ENCODE measurements at regions not wholly inside any gene's neighbourhood (a gene's known extent, or its start where the extent isn't known, plus 50 kb on each side); places are given as distances from the start of the nearest gene placed in this dataset.

DNA sequence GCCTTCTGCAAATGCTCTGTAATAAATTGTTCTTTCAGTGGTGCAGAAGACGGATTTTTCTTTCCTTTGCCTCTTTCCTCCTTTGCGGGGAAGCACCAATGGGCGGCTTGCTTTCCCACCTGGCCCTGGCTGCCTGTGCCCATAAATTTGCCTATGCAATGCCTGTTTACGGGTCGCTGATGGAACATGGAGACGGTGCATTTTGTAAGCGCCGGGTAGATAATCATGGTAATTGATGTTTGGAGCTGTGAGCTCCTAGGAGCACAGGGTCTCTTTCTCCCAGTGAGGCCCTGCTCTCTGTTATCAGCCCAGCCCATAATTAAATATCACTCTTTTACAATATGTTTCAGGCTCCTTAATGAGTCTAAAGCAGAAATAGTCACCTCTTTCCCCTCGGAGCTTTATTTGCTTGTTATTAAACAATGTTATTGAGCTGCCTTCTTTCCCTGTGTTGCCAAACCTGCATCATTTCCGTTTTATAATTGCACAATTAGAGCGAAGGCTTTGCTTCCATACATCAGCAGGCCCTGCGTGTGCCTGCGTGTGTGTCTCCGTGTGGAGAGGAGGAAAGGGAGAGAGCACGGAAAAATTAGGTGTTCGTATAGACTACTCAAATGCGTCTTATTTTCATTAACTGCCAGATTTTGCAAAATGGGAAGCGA, 437.4 kb upstream of the POU3F3 start:
- Mint-ChIP-seq H3K4me1 (no peaks in the 10 kb centered on the region), H3K36me3 (no peaks in the 10 kb centered on the region), H3K4me3 (no peak overlapping the region), H3K27ac (no peak overlapping the region), H3K9me3 (peaks cover 8% of the 10 kb centered on the region)
- ATAC-seq (no peak), DNase-seq (ENCODE audit: low spot score in 2 of 2) (no peak)

DNA sequence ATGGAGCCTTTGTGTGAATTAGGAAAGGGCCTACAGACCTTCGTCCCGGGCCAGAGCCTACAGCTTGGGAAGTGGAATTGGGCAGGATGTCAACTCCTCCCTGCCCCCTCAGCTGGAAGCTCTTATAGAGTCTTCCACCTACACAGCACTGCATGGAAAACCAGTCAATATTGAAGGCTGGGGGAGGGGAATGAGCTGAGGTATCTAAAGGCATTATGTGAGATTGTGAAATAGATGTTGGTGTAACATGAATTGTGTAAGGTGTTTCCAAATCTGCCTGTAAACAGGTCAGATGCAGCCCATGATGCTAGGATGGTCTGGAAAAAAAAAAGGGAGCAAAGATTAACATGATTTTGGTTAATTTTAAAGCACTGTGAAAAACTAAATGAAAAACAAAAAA, 433.5 kb upstream of the POU3F3 start:
- Mint-ChIP-seq H3K4me3 (no peak overlapping the region), H3K36me3 (no peaks in the 10 kb centered on the region), H3K9me3 (peaks cover 11% of the 10 kb centered on the region), H3K4me1 (no peaks in the 10 kb centered on the region), H3K27ac (no peak overlapping the region)
- DNase-seq (ENCODE audit: low spot score in 2 of 2), result no peak
- no peak for ATAC-seq

DNA sequence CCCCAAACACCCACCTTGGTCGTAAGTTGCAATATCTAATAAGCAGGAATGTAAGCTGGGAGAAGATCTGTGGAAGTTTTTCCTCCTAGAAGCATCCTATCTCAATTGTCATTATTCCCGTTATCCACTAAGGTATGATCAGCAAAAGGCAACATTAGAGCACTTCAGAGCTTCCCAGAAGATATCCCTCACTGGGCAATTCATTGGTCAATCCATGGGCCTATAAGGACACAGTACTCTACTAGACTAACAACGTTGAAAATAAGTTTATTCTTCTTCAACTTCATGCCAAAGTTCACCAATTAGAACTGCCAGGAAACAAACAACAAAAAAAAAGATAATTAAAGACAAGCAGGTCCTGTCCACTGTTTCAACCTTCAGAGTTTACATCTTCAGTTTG, 433.0 kb upstream of the POU3F3 start:
- Mint-ChIP-seq H3K36me3 (no peaks in the 10 kb centered on the region), H3K27ac (no peak overlapping the region), H3K4me1 (no peaks in the 10 kb centered on the region), H3K9me3 (peaks cover 8% of the 10 kb centered on the region), H3K4me3 (no peak overlapping the region)
- DNase-seq (ENCODE audit: low spot score in 2 of 2) (no peak), ATAC-seq (no peak)

DNA sequence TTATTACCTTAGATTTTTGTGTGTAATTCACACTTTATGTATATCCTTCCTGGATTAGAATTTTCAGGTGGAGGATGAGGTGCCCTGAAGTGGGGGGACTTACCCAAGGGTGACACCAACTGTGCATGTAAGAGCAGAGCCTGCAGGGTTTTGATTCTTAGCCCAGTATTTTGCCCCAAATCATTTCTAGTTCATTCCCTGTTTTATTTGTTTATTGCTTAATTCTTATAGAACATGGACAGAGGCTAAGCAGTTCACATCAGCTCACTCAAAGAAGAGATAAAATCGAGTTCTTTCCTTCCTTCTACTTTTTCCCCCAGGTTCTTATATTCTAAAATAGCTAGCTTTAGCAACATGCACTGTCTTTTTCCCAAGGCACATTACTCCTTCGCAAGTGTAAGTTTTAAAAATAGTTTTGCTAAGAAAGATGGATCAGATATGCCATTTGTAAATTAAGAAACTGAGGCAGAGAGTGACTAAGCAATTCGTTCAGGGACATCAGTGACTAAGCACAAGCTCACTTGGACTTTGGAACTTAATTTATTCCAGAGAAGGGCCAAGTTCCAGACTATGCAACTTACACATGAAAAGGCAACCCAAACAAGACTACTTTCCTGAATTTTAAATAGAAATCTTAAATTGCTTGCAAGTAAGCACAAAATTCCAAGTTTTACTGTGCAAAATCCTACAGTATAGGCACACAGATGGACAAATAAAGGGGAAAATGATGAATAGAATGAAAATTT, 427.9 kb upstream of the POU3F3 start:
- no peaks in the 10 kb centered on the region for H3K36me3 Mint-ChIP-seq
- no peak overlapping the region for H3K27ac Mint-ChIP-seq
- no peak for ATAC-seq
- peaks cover 7% of the 10 kb centered on the region for H3K9me3 Mint-ChIP-seq
- H3K4me1 Mint-ChIP-seq, result no peaks in the 10 kb centered on the region
- H3K4me3 Mint-ChIP-seq, result no peak overlapping the region
- DNase-seq (ENCODE audit: low spot score in 2 of 2), result no peak

DNA sequence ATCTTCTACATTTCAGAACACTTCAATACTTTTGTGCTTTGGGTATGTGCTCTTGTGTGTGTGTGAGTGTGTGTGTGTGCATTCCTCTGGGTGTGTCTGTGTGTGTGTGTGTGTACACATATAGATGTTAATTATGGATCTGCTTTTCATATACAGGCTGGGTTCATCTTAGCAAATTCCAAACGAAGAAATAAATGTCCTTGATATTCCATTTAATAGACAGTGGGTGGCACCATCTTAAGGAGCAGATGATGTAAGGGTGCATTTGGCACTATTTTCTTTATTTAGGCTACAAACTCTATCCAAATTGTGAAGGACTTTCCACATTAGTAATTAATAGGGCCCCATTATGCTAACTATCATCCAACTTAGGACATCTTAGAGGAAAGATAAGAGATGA, 425.8 kb upstream of the POU3F3 start:
- no peaks in the 10 kb centered on the region for H3K36me3 Mint-ChIP-seq
- no peaks in the 10 kb centered on the region for H3K4me1 Mint-ChIP-seq
- H3K27ac Mint-ChIP-seq, result no peak overlapping the region
- no peak overlapping the region for H3K4me3 Mint-ChIP-seq
- no peak for ATAC-seq
- peaks cover 11% of the 10 kb centered on the region for H3K9me3 Mint-ChIP-seq
- no peak for DNase-seq (ENCODE audit: low spot score in 2 of 2)

DNA sequence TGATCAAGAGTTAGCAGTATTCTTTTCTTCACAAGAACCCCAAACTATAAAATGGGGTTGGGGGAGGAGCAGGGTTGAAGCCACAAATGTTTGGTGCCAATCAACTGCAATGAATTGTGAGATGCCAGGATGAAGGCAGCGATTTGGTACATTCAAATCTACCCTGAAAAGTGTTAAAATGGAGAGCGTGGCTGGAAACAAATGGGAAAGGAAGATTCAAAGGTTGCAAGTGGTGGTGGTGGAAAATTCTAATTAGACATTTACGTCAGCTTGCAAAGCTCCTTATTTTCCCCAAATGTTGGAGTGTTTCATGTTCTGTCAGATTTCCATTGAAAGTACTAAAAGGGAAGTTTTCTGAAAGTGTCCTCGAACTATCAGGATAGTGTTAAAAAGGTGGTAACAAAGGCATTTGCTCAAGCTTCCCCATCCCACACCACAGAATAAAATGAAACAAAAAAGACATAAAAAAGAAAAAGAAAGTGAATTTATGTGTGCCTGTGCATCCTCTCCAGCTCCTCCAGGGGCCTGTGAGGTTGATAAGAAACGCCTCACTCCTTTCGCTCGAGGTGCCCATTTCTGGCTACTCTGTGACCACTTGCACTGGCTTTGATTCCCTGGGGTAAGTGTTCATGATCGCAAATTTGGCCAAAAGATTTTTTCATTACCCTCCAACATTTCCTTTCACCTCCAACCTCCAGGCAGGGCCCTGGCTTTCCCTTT, 424.1 kb upstream of the POU3F3 start:
- Mint-ChIP-seq H3K27ac (no peak overlapping the region), H3K9me3 (peaks cover 8% of the 10 kb centered on the region), H3K36me3 (no peaks in the 10 kb centered on the region), H3K4me1 (peaks cover 5% of the 10 kb centered on the region), H3K4me3 (no peak overlapping the region)
- ATAC-seq (no peak), DNase-seq (ENCODE audit: low spot score in 2 of 2) (no peak)

DNA sequence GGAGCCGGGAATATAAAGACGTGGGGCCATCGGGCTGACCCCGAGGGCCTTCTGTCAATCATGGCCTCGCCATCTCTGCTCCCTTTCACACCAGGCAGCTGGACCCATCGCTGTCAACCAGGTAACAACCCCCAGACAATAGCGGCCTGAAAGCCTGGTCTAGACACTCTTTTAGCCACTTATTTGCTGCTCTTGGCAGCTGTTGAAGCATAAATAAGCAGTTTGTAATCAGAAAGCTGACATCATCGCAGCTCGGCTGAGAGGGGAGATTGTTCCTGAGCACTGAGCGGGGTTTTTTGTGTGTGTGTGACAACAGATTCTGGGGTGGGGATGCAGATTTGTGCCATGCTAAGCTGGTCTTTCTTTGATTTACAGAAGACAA, 423.6 kb upstream of the POU3F3 start:
- peaks cover 8% of the 10 kb centered on the region for H3K9me3 Mint-ChIP-seq
- H3K36me3 Mint-ChIP-seq, result no peaks in the 10 kb centered on the region
- no peak overlapping the region for H3K4me3 Mint-ChIP-seq
- peaks cover 5% of the 10 kb centered on the region for H3K4me1 Mint-ChIP-seq
- DNase-seq (ENCODE audit: low spot score in 2 of 2) (no peak), ATAC-seq (no peak)
- no peak overlapping the region for H3K27ac Mint-ChIP-seq

DNA sequence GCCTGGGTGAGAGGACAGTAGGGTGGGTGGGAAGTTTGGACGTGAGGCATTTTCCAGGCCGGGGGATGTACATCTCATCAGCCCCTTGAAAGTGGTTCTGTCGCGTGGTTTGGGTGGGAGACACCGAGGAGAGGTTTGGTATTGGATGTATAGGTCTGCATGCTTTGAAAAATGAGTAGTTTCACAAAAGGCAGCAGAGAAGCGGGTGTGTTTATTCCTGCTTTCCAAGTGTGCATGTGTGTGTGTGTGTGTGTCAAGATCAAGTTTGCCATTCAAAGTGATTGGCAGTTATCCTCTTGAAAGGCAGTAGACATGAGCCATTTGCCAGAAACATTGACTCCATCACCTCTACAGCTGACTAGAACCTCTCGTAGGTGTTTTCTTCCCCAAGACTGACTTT, 423.1 kb upstream of the POU3F3 start:
- DNase-seq (ENCODE audit: low spot score in 2 of 2) (no peak), ATAC-seq (no peak)
- peaks cover 10% of the 10 kb centered on the region for H3K9me3 Mint-ChIP-seq
- H3K4me3 Mint-ChIP-seq, result no peak overlapping the region
- H3K4me1 Mint-ChIP-seq, result peaks cover 5% of the 10 kb centered on the region
- no peak overlapping the region for H3K27ac Mint-ChIP-seq
- H3K36me3 Mint-ChIP-seq, result no peaks in the 10 kb centered on the region

DNA sequence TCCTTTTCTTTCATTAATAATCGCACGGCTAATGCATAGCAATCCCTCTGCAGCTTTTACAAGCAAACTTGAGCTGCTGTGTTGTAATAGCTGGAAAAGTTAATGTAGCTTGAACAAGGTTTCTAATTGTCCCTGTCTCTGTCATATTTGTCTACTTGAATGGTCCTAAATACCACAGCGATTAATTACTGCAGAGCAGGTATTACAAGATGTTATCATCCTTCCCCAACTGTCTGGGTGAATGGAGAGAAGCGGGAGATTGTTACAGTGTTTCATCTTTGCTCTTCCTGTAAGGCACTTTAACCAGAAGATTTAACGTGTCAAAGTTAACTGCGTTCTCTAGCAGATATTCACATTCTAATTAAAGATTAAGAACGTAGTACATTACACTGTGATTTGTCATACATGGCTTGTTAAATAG, 422.2 kb upstream of the POU3F3 start:
- H3K27ac Mint-ChIP-seq, result no peak overlapping the region
- H3K36me3 Mint-ChIP-seq, result no peaks in the 10 kb centered on the region
- DNase-seq (ENCODE audit: low spot score in 2 of 2), result no peak
- H3K9me3 Mint-ChIP-seq, result peaks cover 10% of the 10 kb centered on the region
- H3K4me1 Mint-ChIP-seq, result peaks cover 5% of the 10 kb centered on the region
- H3K4me3 Mint-ChIP-seq, result no peak overlapping the region
- no peak for ATAC-seq

DNA sequence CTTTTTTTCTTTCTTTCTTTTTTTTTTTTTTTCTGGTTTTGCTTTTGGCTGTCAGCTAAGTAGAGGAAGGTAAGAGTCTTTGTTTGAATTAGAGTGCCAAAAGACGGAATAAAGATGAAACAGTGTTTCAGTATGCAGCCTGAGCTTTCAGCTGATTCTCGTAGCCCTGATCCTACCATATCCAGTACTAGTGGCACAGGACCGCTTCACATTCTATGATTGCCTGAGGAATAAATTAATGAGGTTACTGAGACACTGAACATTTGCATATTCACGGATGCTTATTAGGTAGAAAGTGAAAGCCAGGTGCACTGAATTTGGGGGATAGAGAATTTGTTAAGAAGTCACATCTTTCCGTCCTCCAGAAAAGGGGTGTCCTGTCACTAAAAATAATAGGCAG, 421.5 kb upstream of the POU3F3 start:
- Mint-ChIP-seq H3K9me3 (peaks cover 10% of the 10 kb centered on the region), H3K27ac (no peak overlapping the region), H3K4me1 (peaks cover 5% of the 10 kb centered on the region), H3K36me3 (no peaks in the 10 kb centered on the region), H3K4me3 (no peak overlapping the region)
- no peak for ATAC-seq
- DNase-seq (ENCODE audit: low spot score in 2 of 2), result no peak

DNA sequence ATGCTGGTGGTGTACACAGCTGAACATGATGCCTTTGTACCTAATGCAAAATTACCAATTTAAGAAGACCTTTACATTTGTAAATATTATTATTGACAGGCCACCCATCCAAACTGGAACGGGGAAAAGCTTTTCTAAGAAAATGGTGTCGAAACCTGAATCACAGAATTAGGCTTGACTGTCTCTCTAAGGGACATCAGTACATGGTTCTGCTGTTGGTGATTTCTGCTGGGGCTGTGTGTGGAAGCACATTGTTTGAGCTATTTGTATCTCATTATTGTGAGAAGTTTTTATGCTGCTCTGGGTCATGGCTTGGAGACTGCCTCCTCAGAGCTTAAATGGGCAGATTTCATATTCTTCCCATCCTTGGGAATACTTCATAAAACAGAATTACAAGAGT, 420.9 kb upstream of the POU3F3 start:
- peaks cover 5% of the 10 kb centered on the region for H3K4me1 Mint-ChIP-seq
- DNase-seq (ENCODE audit: low spot score in 2 of 2), result no peak
- no peak overlapping the region for H3K27ac Mint-ChIP-seq
- no peak overlapping the region for H3K4me3 Mint-ChIP-seq
- H3K36me3 Mint-ChIP-seq, result no peaks in the 10 kb centered on the region
- H3K9me3 Mint-ChIP-seq, result peaks cover 10% of the 10 kb centered on the region
- ATAC-seq, result no peak

DNA sequence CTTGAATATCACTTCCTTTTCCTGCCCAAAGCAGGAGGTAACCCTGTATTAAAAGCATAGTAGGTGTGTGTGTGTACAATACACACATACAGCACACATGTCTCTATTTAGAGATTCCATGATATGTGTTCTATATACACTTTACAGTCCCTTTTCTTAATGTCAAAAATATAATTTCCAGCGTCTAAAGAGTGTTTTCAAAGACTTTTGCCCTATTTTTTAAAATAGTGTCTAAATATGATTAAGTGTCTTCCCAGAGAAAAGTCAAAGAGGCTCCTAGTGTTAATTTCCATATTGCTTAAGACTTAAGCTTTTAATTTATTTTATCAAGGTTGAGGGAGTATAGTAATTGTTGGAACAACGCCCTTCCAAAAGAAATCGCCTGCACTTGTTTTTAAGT, 420.3 kb upstream of the POU3F3 start:
- H3K27ac Mint-ChIP-seq, result no peak overlapping the region
- peaks cover 5% of the 10 kb centered on the region for H3K4me1 Mint-ChIP-seq
- no peaks in the 10 kb centered on the region for H3K36me3 Mint-ChIP-seq
- H3K4me3 Mint-ChIP-seq, result no peak overlapping the region
- DNase-seq (ENCODE audit: low spot score in 2 of 2), result no peak
- ATAC-seq, result no peak
- peaks cover 10% of the 10 kb centered on the region for H3K9me3 Mint-ChIP-seq

DNA sequence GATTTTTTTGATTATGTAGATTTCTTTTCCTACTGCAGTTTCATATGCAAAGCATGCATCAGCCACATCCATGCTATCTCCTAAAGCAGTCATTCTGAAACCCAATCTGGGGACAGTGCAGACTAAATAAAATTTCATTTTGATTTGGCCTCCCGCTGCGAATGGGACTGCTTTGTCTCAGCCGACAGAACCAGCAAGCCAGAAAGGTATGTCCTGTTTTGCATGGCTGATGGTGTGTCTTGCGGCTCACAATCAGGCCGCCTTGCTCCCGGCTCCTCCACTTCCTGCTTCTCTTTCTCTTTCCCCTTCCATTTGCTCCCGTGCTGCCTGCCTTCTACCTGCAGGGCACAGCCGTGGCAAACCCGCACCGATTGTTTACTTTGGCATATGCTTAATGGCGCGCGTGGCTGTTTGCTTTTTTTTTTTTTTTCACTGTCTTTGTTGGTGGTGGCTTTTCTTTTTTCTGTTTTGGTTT, 419.6 kb upstream of the POU3F3 start:
- no peaks in the 10 kb centered on the region for H3K36me3 Mint-ChIP-seq
- DNase-seq (ENCODE audit: low spot score in 2 of 2) (no peak), ATAC-seq (peak; percentile 37)
- H3K9me3 Mint-ChIP-seq, result peaks cover 9% of the 10 kb centered on the region
- no peak overlapping the region for H3K27ac Mint-ChIP-seq
- no peak overlapping the region for H3K4me3 Mint-ChIP-seq
- peaks cover 5% of the 10 kb centered on the region for H3K4me1 Mint-ChIP-seq

DNA sequence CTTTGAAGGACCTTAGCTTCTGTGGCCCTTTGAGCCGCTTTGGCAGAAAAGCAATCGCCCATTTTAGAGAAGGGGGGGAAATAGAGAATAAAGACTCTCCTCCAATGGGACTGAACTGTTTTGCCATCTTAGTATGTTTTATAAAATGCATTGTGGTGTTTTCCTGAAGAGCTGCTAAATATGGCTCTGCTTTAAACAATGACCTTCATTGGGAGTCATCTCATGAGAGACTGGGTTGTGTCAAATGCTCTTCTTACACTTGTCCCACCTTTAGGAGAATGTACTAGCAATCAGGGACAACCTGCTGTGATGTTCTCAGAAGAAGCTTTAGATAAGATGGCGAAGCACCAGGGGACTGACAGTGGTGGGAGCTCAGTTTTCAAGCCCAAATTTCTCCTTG, 418.9 kb upstream of the POU3F3 start:
- Mint-ChIP-seq H3K36me3 (no peaks in the 10 kb centered on the region), H3K4me3 (no peak overlapping the region), H3K27ac (no peak overlapping the region), H3K9me3 (peaks cover 8% of the 10 kb centered on the region), H3K4me1 (peaks cover 5% of the 10 kb centered on the region)
- DNase-seq (ENCODE audit: low spot score in 2 of 2) (no peak), ATAC-seq (no peak)

DNA sequence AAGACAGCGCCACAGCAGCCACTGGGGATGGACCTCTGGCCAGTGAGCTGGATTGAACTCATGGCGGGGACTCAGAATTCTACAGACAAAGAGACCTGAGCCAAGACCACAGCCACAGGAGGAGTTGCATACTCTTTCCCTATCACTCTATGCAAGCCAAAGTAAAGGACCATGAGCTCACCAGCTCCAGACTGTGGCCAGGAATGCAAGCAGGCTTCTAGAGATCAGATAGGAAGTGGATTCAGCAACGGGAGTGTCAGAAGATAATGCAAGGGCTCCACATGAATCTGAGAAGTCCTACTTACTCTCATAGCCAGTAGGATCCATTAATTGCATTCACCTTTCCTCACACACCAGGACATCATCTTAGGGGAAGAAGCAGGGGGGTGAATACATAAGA, 415.4 kb upstream of the POU3F3 start:
- H3K4me1 Mint-ChIP-seq, result peaks cover 5% of the 10 kb centered on the region
- ATAC-seq (no peak), DNase-seq (ENCODE audit: low spot score in 2 of 2) (no peak)
- no peaks in the 10 kb centered on the region for H3K36me3 Mint-ChIP-seq
- no peak overlapping the region for H3K27ac Mint-ChIP-seq
- H3K9me3 Mint-ChIP-seq, result peaks cover 4% of the 10 kb centered on the region
- no peak overlapping the region for H3K4me3 Mint-ChIP-seq

DNA sequence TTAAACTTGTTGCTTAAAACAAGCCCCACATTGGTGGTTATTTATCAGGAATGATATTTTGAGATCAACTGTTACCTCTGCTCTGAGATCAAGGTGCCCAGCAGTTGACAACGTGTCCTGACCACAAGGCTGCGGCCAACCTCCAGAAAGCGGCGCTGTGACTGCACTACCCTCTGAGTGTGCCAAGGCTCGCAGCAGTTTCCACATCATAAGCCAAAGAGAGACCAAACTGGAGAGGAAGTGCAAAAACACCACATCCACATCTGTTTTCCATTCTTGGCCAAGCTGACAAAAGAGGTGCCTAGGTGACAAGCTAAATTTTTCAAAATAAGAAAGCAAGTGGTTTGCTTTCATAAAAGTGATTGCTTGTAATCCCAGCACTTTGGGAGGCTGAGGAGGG, 410.8 kb upstream of the POU3F3 start:
- ATAC-seq, result no peak
- no peaks in the 10 kb centered on the region for H3K36me3 Mint-ChIP-seq
- no peak for DNase-seq (ENCODE audit: low spot score in 2 of 2)
- peaks cover 2% of the 10 kb centered on the region for H3K9me3 Mint-ChIP-seq
- no peaks in the 10 kb centered on the region for H3K4me1 Mint-ChIP-seq
- no peak overlapping the region for H3K4me3 Mint-ChIP-seq
- no peak overlapping the region for H3K27ac Mint-ChIP-seq

All from stimulated activated effector memory CD8-positive, alpha-beta T cell treated with anti-CD3 and anti-CD28 coated beads, Interleukin-12 subunit alpha, Interleukin-12 subunit beta, amount 100 ng/mL, for 72 hours (primary cell).